Heart right ventricle (tissue), 16 donors: ENCODE measurements at regions not wholly inside any gene's neighbourhood (a gene's known extent, or its start where the extent isn't known, plus 50 kb on each side); places are given as distances from the start of the nearest gene placed in this dataset.
"Not testable (repeated sequence)": the region's sequence is repeated elsewhere in the genome, so short reads cannot be mapped to it uniquely, and the experiment has no call there.

Source experiments
- ATAC-seq, 8 donors: fragments of 200-7000 bp; cut with Tn5 transposase; one replicate each; pipeline ENCODE4 v1.9.1; 2020; ENCODE audit warnings: mild to moderate bottlenecking in 8 of 8, moderate library complexity in 8 of 8, moderate number of reproducible peaks in 1 of 8
- DNase-seq, 2 donors: peaks; one replicate each; pipeline ENCODE4 v3.0.0-alpha.2; 2020
- H3K27ac ChIP-seq, 10 donors: fragments of 200-600 bp; sonication (generic) in 2 of 10; one replicate each; pipeline versions ENCODE4 v1.5.0 to v1.8.0; 2020 to 2022; ENCODE audit warnings: mild to moderate bottlenecking in 3 of 10
- H3K27me3 ChIP-seq, 7 donors: fragments of 200-600 bp; one replicate each; pipeline ENCODE4 v1.8.0; 2021 to 2022; ENCODE audit warnings: mild to moderate bottlenecking in 2 of 7
- H3K36me3 ChIP-seq, 9 donors: fragments of 200-600 bp; sonication (generic) in 1 of 9; one replicate each; pipeline versions ENCODE4 v1.5.0 to v1.8.0; 2020 to 2022; ENCODE audit warnings: mild to moderate bottlenecking in 2 of 9
- H3K4me1 ChIP-seq, 9 donors: fragments of 200-600 bp; sonication (generic) in 1 of 9; one replicate each; pipeline versions ENCODE4 v1.5.0 to v1.8.0; 2020 to 2022; ENCODE audit warnings: mild to moderate bottlenecking in 4 of 9
- H3K4me3 ChIP-seq, 10 donors: fragments of 200-600 bp; sonication (generic) in 2 of 10; one replicate each; pipeline versions ENCODE4 v1.5.0 to v1.8.0; 2020 to 2022; ENCODE audit warnings: mild to moderate bottlenecking in 7 of 10, moderate library complexity in 2 of 10
- H3K9me3 ChIP-seq, 11 donors: fragments of 200-600 bp in 10 of 11; sonication (generic) in 2 of 11; one replicate each; pipeline versions ENCODE4 v1.5.0 to v1.8.0; 2013 to 2022; ENCODE audit warnings: mild to moderate bottlenecking in 2 of 11, control low read depth in 1 of 11, moderate library complexity in 1 of 11
- WGBS, 2 donors: extraction: QIAGEN DNeasy Blood & Tissue Kit; methylation state at CpG; one replicate each; pipeline ENCODE4 v1.1.7; 2013; ENCODE audit warnings: inconsistent platforms in 1 of 2; 5-methylcytosine and 5-hydroxymethylcytosine counted together
- intact Hi-C, 10 donors: fragments of 100-400 bp; cut with DNase I; formaldehyde crosslinking; loops; one replicate each; pipeline versions ENCODE4 v1.11.1 to v1.14.2; 2022
- TF ChIP-seq, protein P1 (sequence below), 9 donors: fragments of 200-600 bp; sonication (generic) in 2 of 9; IDR thresholded peaks; one replicate each; pipeline versions ENCODE4 v1.5.0 to v1.8.0; 2021 to 2022; ENCODE audit warnings: antibody characterized with exemption in 9 of 9, mild to moderate bottlenecking in 5 of 9, moderate library complexity in 1 of 9
- donor health status: Arrhythmogenic right ventricular cardiomyopathy.
- donor health status: ischemic (EF 13 %, LVEDD 7.1; RV severe dilation, severe dysfunction).
- donor health status: healthy with polysubstance abuse.
- donor health status: DM: no; HTN: yes; CAD: no.
- donor health status: DM: no; HTN: no; CAD: no.
- donor health status: ischemic (EF 25% LVEDD 6.9; RV normal size, moderate dysfunction).
- donor health status: ischemic (EF 25% LVEDD 5.7; RV mildly dilated, moderate dysfunction).
- donor health status: healthy.
- donor health status: DM: yes; HTN: yes; CAD: no.
- donor health status: Ischemic cardiomyopathy.
- donor health status: ischemic (EF 35%, LVEDD 5.7; RV mildly dilated, moderate dysfunction).
- donor health status: nonischemic (EF 11% LVEDD 7.7; RV severe dilation, severe dysfunction).
- donor health status: DM: yes; HTN: yes; CAD: no.
- donor health status: PGD.
- donor health status: ischemic (EF 29% LVEDD 5.4; RV normal size, mild dysfunction).
- donor health status: nonischemic (EF 23%, LVEDD 6.1; RV moderate dilation, normal function).

DNA sequence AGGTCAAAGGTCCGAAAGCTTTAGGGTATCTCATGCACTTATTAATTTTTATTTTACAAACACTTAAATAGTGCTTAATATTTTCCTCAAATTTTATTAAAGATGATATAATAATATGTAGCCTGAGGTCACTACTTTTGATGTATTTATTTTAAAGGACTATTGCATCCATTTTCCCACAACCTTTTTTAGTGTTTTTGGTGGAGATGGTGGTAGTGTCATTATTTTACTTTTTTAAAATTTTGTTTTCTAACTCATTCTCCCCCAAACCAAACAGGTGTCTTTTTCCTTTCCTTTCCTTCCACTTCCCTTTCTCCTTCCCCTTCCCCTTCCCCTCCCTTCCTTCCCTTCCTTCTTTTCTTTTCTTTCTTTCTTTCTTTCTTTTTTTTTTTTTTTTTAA lies 328.6 kb downstream of the CYLC2 start:
- 56 to 97% methylated on average over 1 of the region's 1 CpG for WGBS, 2 donors
- no peaks in the 10 kb centered on the region for H3K4me1 ChIP-seq
- ATAC-seq, result no peak

DNA sequence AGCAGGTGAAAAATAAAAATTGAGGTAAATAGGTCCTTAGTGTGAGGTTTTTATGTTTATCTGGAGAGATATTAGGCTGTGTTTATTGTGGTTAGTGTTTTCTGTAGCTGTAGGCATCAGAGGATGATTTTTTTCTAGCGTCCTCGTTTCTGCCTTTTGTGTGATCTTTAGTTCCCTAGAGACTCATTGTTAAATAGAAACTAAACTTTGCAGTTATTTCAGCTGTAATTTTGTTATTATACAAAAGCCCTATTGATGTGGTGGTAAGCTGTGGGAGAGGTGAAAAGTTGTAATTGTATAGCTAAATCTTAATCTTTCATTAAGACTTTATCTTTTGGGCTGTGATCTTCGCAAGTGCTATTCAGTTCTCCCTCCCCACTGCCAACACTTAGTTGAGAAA lies 340.3 kb downstream of the CYLC2 start:
- TF ChIP-seq, protein P1, sequence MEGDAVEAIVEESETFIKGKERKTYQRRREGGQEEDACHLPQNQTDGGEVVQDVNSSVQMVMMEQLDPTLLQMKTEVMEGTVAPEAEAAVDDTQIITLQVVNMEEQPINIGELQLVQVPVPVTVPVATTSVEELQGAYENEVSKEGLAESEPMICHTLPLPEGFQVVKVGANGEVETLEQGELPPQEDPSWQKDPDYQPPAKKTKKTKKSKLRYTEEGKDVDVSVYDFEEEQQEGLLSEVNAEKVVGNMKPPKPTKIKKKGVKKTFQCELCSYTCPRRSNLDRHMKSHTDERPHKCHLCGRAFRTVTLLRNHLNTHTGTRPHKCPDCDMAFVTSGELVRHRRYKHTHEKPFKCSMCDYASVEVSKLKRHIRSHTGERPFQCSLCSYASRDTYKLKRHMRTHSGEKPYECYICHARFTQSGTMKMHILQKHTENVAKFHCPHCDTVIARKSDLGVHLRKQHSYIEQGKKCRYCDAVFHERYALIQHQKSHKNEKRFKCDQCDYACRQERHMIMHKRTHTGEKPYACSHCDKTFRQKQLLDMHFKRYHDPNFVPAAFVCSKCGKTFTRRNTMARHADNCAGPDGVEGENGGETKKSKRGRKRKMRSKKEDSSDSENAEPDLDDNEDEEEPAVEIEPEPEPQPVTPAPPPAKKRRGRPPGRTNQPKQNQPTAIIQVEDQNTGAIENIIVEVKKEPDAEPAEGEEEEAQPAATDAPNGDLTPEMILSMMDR (IDR thresholded peaks at IDR 0.05), result no peak
- Histone ChIP-seq H3K4me3 (no peak overlapping the region), H3K9me3 (no peaks in the 10 kb centered on the region), H3K27me3 (no peaks in the 10 kb centered on the region), H3K27ac (no peak overlapping the region), H3K36me3 (no peaks in the 10 kb centered on the region), H3K4me1 (no peaks in the 10 kb centered on the region)
- DNase-seq (no peak), ATAC-seq (no peak)
- WGBS, 2 donors, result 47 to 70% methylated on average over 3 of the region's 3 CpGs
- intact Hi-C loops, result no loop called here

More for the DNA sequence above, 328.6 kb downstream of the CYLC2 start:
- H3K36me3 ChIP-seq, result no peaks in the 10 kb centered on the region
- intact Hi-C loops, result no loop called here
- H3K4me3 ChIP-seq, result no peak overlapping the region
- H3K27ac ChIP-seq, result no peak overlapping the region
- H3K9me3 ChIP-seq, result peaks cover 0 to 4% (median 0%) of the 10 kb centered on the region in 11 donors
- no peaks in the 10 kb centered on the region for H3K27me3 ChIP-seq
- no peak for DNase-seq
- TF ChIP-seq, protein P1 (IDR thresholded peaks at IDR 0.05), result no peak

DNA sequence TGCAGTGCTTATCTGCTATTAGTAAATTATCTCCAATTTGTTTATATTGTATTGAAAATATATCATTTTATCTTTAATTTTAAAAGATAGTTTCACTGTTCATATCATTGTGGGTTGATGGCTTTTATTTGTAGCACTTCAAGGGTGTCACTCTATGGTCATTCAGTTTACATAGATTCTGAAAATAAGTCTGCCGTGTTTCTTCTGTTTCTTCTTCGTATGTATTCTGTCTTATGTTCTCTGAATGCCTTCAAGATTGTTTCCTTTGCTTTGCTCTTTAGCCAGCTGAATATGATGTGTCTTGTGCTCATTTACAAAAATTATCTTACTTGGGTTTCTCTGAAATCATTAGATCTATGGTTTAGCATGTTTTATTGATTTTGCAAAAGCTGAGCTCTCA lies 359.9 kb downstream of the CYLC2 start:
- H3K36me3 ChIP-seq, result no peaks in the 10 kb centered on the region
- DNase-seq (no peak), ATAC-seq (no peak)
- H3K27me3 ChIP-seq, result no peaks in the 10 kb centered on the region
- TF ChIP-seq, protein P1 (IDR thresholded peaks at IDR 0.05), result no peak
- H3K27ac ChIP-seq, result no peak overlapping the region
- H3K4me1 ChIP-seq, result no peaks in the 10 kb centered on the region
- H3K9me3 ChIP-seq, result peaks cover 0 to 20% (median 5%) of the 10 kb centered on the region in 11 donors
- intact Hi-C loops, result no loop called here
- no peak overlapping the region for H3K4me3 ChIP-seq
- WGBS, 2 donors, result 83 to 86% methylated on average over 2 of the region's 2 CpGs

DNA sequence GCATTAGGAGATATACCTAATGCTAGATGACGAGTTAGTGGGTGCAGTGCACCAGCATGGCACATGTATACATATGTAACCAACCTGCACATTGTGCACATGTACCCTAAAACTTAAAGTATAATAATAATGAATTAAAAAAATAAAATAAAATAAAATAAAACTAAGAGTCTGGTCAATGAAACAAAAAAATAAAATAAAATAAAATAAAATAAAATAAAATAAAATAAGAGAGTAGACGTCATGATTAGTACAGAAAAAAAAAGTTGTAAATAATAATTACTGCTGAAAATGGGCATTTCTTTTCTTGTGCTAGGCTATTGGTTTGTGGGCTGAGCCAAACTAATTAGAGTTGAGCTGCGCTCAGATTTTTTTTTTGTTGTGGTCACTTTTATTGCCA lies 362.8 kb downstream of the CYLC2 start:
- peaks cover 0 to 20% (median 5%) of the 10 kb centered on the region in 11 donors for H3K9me3 ChIP-seq
- WGBS, 2 donors, result 87 to 89% methylated on average over 3 of the region's 3 CpGs
- H3K27me3 ChIP-seq, H3K4me1 ChIP-seq, H3K27ac ChIP-seq, H3K36me3 ChIP-seq, H3K4me3 ChIP-seq, DNase-seq, intact Hi-C loops, ATAC-seq: not testable (repeated sequence)

DNA sequence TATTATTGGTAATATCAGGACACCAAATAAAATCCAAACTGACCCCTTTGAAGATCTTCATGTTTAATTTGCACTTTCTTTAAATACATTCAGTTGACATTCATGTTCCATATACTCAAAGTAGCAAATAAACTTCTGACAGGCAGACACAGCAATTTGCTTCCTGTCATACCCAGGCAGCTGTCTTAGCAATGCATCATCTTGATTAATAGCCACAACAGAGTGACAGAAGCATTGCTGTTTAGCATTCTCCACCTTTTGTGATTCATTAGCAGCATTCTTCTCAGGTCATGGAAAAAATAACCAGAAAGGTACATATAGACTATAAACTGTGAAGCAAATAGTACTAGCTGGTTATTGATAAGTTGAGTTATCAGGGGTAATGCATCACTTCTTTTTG lies 366.8 kb downstream of the CYLC2 start:
- no peak for ATAC-seq

More for the DNA sequence above, 366.8 kb downstream of the CYLC2 start:
- no peak overlapping the region for H3K4me3 ChIP-seq
- no peaks in the 10 kb centered on the region for H3K36me3 ChIP-seq
- no peak for DNase-seq
- no peaks in the 10 kb centered on the region for H3K27me3 ChIP-seq
- H3K27ac ChIP-seq, result no peak overlapping the region
- peaks cover 0 to 3% (median 0%) of the 10 kb centered on the region in 11 donors for H3K9me3 ChIP-seq
- TF ChIP-seq, protein P1 (IDR thresholded peaks at IDR 0.05), result no peak
- H3K4me1 ChIP-seq, result no peaks in the 10 kb centered on the region
- intact Hi-C loops, result no loop called here
